HEK293 (cell line): ENCODE measurements at regions not wholly inside any gene's neighbourhood (a gene's known extent, or its start where the extent isn't known, plus 50 kb on each side); places are given as distances from the start of the nearest gene placed in this dataset.

Experiments
- CTCF ChIA-PET: fragments of 350-600 bp; formaldehyde crosslinking; extraction: SDS; loops from one replicate; lab custom pipeline; 2021; ENCODE audit warnings: antibody characterized with exemption; lab: Yijun Ruan, JAX
- POLR2A ChIA-PET: fragments of 300-600 bp; formaldehyde crosslinking; extraction: SDS; loops from one replicate; lab custom pipeline; 2020; ENCODE audit warnings: antibody characterized with exemption, inconsistent platforms; lab: Yijun Ruan, JAX
- H3K27ac ChIP-seq: fragments of 200-500 bp; sonication (Bioruptor generic); 2 replicates; pipeline ENCODE4 v1.5.1; 2014; ENCODE audit warnings: low read depth, low read length, control low read depth, inconsistent platforms; ENCODE audit errors: extremely low read depth
- H3K36me3 ChIP-seq, 2 experiments: fragments of 200-500 bp in 1 of 2; sonication (Bioruptor generic) in 1 of 2; 1 replicate in 1 of 2; 2 replicates in 1 of 2; pipeline ENCODE4 v1.5.1; 2014 to 2017; ENCODE audit warnings: inconsistent platforms in 2 of 2, low read length in 2 of 2; ENCODE audit not compliant: control insufficient read depth in 2 of 2, insufficient read depth in 1 of 2
- H3K4me1 ChIP-seq: fragments of 200-500 bp; sonication (Bioruptor generic); 2 replicates; pipeline ENCODE4 v1.5.1; 2014; ENCODE audit warnings: mild to moderate bottlenecking, low read length, inconsistent platforms; ENCODE audit not compliant: control insufficient read depth, insufficient read depth
- H3K4me3 ChIP-seq: 2 replicates; pipeline ENCODE4 v1.5.1; 2011; ENCODE audit warnings: low read depth, mild to moderate bottlenecking, control low read depth, low read length, moderate library complexity
- H3K9me3 ChIP-seq: fragments of 200-500 bp; sonication (Bioruptor generic); 2 replicates; pipeline ENCODE4 v1.5.1; 2014; ENCODE audit warnings: low read depth, low read length, inconsistent platforms; ENCODE audit not compliant: control insufficient read depth, insufficient read depth
- BCL6B ChIP-seq: fragments of 450-650 bp; formaldehyde crosslinking; IDR thresholded peaks from 2 replicates; pipeline ENCODE4 v1.5.1; 2017; ENCODE audit warnings: missing biosample characterization, missing genetic modification characterization
- GLIS2 ChIP-seq: fragments of 450-650 bp; formaldehyde crosslinking; IDR thresholded peaks from 2 replicates; pipeline ENCODE4 v1.5.1; 2016; ENCODE audit warnings: missing biosample characterization, missing genetic modification characterization
- HOXD13 ChIP-seq: sonication (generic); formaldehyde crosslinking; IDR thresholded peaks from 2 replicates; pipeline ENCODE4 v1.8.0; 2022; ENCODE audit warnings: missing genetic modification reagents, borderline replicate concordance
- KLF16 ChIP-seq: fragments of 450-650 bp; formaldehyde crosslinking; IDR thresholded peaks from 2 replicates; pipeline ENCODE4 v1.5.1; 2017; ENCODE audit warnings: missing biosample characterization, missing genetic modification characterization
- OVOL3 ChIP-seq: fragments of 450-650 bp; formaldehyde crosslinking; IDR thresholded peaks from 2 replicates; pipeline ENCODE4 v1.5.1; 2016; ENCODE audit warnings: missing biosample characterization, missing genetic modification characterization
- SCRT1 ChIP-seq: fragments of 450-650 bp; formaldehyde crosslinking; IDR thresholded peaks from 2 replicates; pipeline ENCODE4 v1.5.1; 2016; ENCODE audit warnings: missing biosample characterization, missing genetic modification characterization, borderline replicate concordance
- TCF7L2 ChIP-seq: IDR thresholded peaks from 2 replicates; pipeline ENCODE4 v1.6.1; 2011; ENCODE audit warnings: low read depth, mild to moderate bottlenecking, inconsistent platforms, low read length, moderate library complexity, borderline replicate concordance
- ZBTB6 ChIP-seq: fragments of 450-650 bp; formaldehyde crosslinking; IDR thresholded peaks from 2 replicates; pipeline ENCODE4 v1.5.1; 2017; ENCODE audit warnings: missing biosample characterization, missing genetic modification characterization
- ZNF121 ChIP-seq: fragments of 450-650 bp; formaldehyde crosslinking; IDR thresholded peaks from 2 replicates; pipeline ENCODE4 v1.5.1; 2016; ENCODE audit warnings: missing biosample characterization, missing genetic modification characterization
- ZNF132 ChIP-seq: fragments of 450-650 bp; formaldehyde crosslinking; IDR thresholded peaks from 2 replicates; pipeline ENCODE4 v1.5.1; 2017; ENCODE audit warnings: missing biosample characterization, missing genetic modification characterization, borderline replicate concordance
- ZNF350 ChIP-seq: fragments of 450-650 bp; formaldehyde crosslinking; IDR thresholded peaks from 2 replicates; pipeline ENCODE4 v1.5.0; 2017; ENCODE audit warnings: missing biosample characterization, mild to moderate bottlenecking, missing genetic modification characterization
- ZNF362 ChIP-seq: fragments of 450-650 bp; formaldehyde crosslinking; IDR thresholded peaks from 2 replicates; pipeline ENCODE4 v1.5.1; 2016; ENCODE audit warnings: missing biosample characterization, missing genetic modification characterization
- ZNF426 ChIP-seq: fragments of 450-650 bp; formaldehyde crosslinking; IDR thresholded peaks from 2 replicates; pipeline ENCODE4 v1.5.1; 2017; ENCODE audit warnings: missing biosample characterization, missing genetic modification characterization, mild to moderate bottlenecking, inconsistent platforms, moderate library complexity
- ZNF610 ChIP-seq: fragments of 450-650 bp; formaldehyde crosslinking; IDR thresholded peaks from 2 replicates; pipeline ENCODE4 v1.5.1; 2016; ENCODE audit warnings: missing biosample characterization, missing genetic modification characterization, borderline replicate concordance
- ZNF623 ChIP-seq: fragments of 450-650 bp; formaldehyde crosslinking; IDR thresholded peaks from 2 replicates; pipeline ENCODE4 v1.5.1; 2016; ENCODE audit warnings: missing biosample characterization, missing genetic modification characterization
- ZNF785 ChIP-seq: fragments of 450-650 bp; formaldehyde crosslinking; IDR thresholded peaks from 2 replicates; pipeline ENCODE4 v1.5.1; 2016; ENCODE audit warnings: missing biosample characterization, missing genetic modification characterization
- ZNF792 ChIP-seq: fragments of 450-650 bp; formaldehyde crosslinking; IDR thresholded peaks from 2 replicates; pipeline ENCODE4 v1.5.1; 2016; ENCODE audit warnings: missing biosample characterization, missing genetic modification characterization
- ZNF843 ChIP-seq: fragments of 450-650 bp; formaldehyde crosslinking; IDR thresholded peaks from 2 replicates; pipeline ENCODE4 v1.5.1; 2016; ENCODE audit warnings: missing biosample characterization, missing genetic modification characterization

- H3K36me3 ChIP-seq, result no peaks in the 10 kb centered on the region
- no peak overlapping the region for H3K4me3 ChIP-seq
- no peak for TF ChIP-seq ZNF623 (tag by site-specific recombination)
- TF ChIP-seq HOXD13 (CRISPR knock-in tag), result no peak
- no peak for TF ChIP-seq ZNF843 (tag by site-specific recombination)
- no peak for TF ChIP-seq ZNF426 (tag by site-specific recombination)
- no peak for TF ChIP-seq ZNF362 (tag by site-specific recombination)
- no peak for TF ChIP-seq TCF7L2
- TF ChIP-seq ZNF792 (tag by site-specific recombination), result no peak
- TF ChIP-seq OVOL3 (tag by site-specific recombination), result no peak
- ChIA-PET CTCF (no interaction called here), POLR2A (no interaction called here)
- H3K9me3 ChIP-seq, result no peaks in the 10 kb centered on the region
- no peaks in the 10 kb centered on the region for H3K4me1 ChIP-seq
- no peak overlapping the region for H3K27ac ChIP-seq
Observed at GRCh38 chr3:116643001-116643400, 66.6 kb upstream of the TUSC7 start.

GRCh38 chr3:116647996-116648395 lies 61.6 kb upstream of the TUSC7 start:
- CTCF ChIA-PET, result no interaction called here
- POLR2A ChIA-PET, result no interaction called here

More at GRCh38 chr3:116647996-116648395, 61.6 kb upstream of the TUSC7 start:
- Histone ChIP-seq H3K9me3 (no peaks in the 10 kb centered on the region), H3K4me3 (no peak overlapping the region), H3K4me1 (no peaks in the 10 kb centered on the region), H3K27ac (no peak overlapping the region), H3K36me3 (no peaks in the 10 kb centered on the region)
- TF ChIP-seq ZNF350 (tag by site-specific recombination), result no peak
- TF ChIP-seq ZNF610, result no peak
- TF ChIP-seq ZBTB6 (tag by site-specific recombination), result no peak
- TF ChIP-seq ZNF121 (tag by site-specific recombination), result no peak
- TF ChIP-seq GLIS2 (tag by site-specific recombination), result no peak
- no peak for TF ChIP-seq KLF16 (tag by site-specific recombination)
- TF ChIP-seq ZNF785 (tag by site-specific recombination), result no peak
- no peak for TF ChIP-seq ZNF132 (tag by site-specific recombination)
- no peak for TF ChIP-seq BCL6B (tag by site-specific recombination)
- no peak for TF ChIP-seq SCRT1 (tag by site-specific recombination)
